Activated CD4-positive, alpha-beta T cell treated with anti-CD3 and anti-CD28 coated beads for 48 hours (primary cell): ENCODE measurements at regions not wholly inside any gene's neighbourhood (a gene's known extent, or its start where the extent isn't known, plus 50 kb on each side); places are given as distances from the start of the nearest gene placed in this dataset.

Experiments
- DNase-seq: peaks from one replicate; pipeline ENCODE4 v3.0.0-alpha.2; 2020

GRCh38 chr13:74706801-74707200, 572.6 kb upstream of the KLF12 start:
- no peak for DNase-seq

DNA sequence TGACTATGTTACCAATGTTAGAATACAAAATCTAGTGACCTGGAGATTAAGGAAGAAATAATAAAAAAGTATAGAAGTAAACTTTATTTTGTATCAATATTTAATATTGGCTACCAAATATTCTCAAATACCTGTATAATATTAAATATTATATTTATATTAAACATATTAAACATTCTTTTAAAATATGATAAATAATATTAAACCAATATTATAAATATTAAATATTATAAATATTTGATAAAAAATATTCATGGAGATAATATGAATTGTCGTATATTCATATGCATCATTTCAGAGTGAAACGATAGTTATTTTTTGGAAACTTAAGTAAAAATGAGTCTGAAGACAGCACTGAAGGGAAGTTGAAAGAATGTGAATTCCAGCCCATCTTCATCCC, 571.2 kb upstream of the KLF12 start:
- no peak for DNase-seq

- DNase-seq = no peak
These were observed 569.7 kb upstream of the KLF12 start for GRCh38 chr13:74703855-74704387.

DNA sequence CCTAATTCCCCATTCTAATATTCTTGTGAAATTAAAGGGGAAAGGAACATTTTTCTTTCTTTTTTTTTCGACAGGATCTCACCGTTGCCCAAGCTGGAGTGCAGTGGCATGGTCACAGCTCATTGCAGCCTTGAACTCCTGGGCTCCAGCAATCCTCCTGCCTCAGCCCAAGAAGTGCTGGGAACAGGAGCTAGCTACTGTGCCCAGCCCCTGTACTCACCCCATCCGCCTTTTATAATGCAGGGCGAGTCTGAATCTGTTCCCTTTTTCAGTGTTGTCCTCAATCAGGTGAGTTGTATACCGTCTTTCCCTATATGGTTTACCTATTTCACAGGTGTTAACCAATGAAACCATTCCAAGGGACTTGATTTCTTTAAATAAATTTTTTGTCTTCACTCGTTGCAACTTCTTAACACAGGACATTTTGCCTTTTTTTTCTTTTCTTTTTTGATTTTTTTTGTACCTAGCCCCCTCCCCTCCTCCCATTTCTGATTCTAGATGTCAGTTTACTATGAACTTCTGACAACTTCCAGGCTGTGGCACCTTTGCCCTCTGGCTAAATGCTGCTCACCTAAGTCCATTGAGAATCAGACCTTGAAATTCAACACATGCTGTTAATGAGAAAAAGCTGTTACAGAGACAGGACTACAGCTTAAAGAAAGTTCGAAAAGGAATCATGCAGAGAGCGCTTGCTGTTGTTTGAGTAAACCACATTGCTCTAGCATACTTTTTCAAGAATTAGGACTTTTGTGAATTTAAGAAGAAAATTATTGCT, 562.1 kb upstream of the KLF12 start:
- DNase-seq = no peak

GRCh38 chr13:74695021-74695800, 561.0 kb upstream of the KLF12 start:
- no peak for DNase-seq

DNA sequence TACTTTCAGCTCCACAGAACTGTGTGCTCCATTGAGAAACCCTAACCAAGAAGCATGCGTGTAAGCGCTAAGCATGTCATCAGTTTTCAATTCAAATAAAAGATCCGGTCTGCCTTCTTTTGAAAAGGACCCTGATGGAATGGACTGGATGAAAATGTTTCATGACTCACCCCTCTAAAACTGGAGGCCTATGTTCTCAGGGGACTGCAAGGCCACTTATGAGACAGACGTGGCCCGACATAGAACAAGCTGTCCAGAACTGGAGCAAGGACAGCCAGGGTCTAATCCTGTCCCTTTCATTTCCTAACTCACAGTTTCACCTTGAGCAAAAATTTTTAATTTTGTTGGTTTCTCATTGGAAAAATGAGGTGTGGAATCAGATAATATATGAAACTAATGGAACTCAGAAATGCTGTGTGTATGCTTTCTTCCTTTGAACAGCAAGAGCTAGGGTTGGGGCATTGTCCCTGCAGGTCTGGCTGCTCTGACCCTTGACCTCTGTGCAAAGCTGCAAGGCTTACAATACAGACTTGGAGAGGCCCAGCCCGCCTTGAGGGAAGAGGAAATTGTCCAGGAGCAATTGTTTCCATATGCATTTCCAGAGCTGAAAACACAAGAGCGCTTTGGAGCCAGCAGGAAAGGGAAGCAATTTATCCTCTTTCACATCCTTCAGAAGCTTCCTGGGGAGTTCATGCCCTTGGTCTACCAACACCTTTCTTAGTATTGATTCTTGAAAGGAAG, 553.4 kb upstream of the KLF12 start:
- DNase-seq = no peak

- DNase-seq = no peak
These were observed 549.2 kb upstream of the KLF12 start for GRCh38 chr13:74683411-74683810.

- no peak for DNase-seq
These were observed 548.5 kb upstream of the KLF12 start for GRCh38 chr13:74682746-74683145.

DNA sequence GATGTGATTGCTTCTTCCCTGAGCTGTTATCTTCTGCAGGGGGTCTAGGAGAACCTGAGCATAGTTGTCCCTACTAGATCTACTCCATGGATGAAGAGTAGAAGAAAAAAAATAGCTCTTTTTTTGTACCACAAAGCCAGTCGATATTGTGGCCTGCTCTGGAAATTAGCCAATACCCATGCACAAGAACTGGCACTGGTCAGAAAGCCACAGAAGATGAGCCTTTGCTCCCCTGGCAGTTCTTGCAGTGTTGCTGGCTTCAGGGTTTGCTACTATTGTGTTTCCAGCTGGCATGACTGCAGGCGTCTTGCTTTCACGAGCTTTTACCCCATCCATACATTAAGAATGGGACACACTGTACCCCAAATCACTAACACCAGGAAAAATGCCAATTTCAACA, 547.7 kb upstream of the KLF12 start:
- no peak for DNase-seq

- DNase-seq = no peak
These were observed 544.2 kb upstream of the KLF12 start for GRCh38 chr13:74678308-74678965.

GRCh38 chr13:74675972-74676371, 541.8 kb upstream of the KLF12 start:
- DNase-seq = no peak

DNA sequence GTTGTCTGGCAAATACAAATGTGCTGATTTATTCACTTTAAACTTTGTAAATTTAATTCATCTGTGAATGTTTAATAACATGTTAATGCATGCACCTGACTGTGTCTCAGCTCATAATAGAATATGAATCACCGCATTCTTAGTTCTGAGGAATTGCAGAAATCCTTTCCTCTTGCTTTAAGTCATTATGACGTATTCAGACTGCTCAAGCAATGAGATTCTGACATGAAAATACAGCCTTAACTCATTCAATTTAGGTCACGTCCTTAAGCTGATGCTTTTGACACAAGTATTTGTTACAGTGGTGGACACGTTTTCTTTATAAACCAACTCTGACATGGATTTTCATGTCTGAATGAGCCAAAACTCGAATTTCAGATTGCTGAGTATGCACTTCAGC, 541.0 kb upstream of the KLF12 start:
- no peak for DNase-seq

DNA sequence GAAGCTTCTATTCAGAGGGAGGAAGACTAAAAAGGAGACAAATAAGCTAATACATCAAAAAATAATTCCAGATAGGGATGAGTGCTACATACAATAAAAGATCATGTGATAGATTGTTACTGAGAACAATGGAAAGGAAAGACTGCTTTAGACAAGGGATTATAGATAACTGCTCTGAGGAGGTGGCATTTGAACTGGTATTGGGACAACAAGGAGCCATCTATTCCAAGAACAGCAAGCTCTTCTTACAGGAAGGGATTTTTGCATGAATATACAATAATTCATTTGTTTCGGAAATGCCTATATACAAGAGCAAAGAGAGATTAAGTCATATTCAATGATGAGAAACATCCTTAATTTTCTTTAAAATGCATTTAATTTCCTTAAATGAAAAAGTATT, 540.5 kb upstream of the KLF12 start:
- DNase-seq = no peak

DNA sequence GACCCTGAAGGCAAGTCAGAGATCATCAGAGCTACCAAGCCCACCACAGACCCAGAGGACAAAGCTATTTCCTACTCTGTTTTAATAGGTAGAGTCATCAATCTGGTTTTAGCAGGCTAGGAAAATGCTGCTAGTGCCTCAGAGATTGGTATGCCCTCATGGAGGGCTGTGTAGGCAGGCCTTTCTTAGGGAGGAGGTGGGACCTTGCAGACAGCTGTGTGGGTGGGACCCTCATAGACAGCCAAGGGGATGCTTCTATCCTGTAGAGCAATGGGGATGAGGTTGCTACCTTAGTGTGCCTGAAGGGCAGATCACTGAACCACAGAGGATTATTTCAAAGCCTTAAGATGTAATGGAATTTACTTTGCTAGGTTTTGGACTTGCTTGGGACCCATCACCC, 534.9 kb upstream of the KLF12 start:
- DNase-seq = no peak

DNA sequence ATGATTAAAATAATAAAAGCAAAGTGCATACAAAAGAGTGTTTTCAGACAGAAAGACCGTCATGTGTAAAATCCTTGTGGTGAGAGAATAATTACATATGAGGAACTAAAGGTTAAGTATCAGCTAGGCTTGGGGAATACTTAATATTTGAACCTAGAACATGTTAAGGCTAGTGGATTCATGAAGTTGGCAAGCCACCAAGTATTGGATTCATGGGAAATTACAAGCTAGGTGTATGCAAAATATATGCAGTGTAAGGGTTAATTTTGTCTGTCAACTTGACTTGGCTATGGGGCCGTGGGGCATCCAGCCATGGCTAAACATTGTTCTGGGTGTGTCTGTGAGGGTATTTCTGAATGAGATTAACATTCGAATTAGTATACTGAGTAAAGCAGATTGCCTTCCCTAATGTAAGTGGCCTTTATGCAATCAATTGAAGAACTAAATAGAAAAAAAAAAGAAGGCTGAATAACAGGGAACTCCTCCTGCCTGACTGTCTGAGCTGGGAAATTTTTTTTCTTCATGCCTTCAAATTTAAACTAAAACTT, 533.5 kb upstream of the KLF12 start:
- no peak for DNase-seq

DNA sequence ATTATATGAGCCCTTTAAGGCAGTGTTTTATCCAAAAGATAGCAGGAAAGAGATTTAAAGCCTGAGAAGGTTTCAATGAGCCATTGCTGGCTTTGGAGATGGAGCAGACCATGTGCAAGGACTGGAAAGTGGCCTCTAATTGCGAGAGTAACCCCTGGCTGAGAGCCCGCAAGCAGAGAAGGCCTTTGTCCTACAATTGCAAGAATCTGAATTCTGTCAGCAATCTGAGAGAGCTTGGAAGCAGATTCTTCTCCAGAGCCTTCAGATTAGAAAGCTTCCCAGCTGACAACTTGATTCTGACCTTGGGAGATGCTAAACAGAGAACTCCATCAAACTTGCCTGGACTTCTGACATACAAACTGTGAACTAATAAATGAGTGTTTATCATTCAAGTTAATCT, 528.7 kb upstream of the KLF12 start:
- no peak for DNase-seq

- no peak for DNase-seq
These were observed 527.6 kb upstream of the KLF12 start for GRCh38 chr13:74661851-74662250.

- no peak for DNase-seq
These were observed 523.6 kb upstream of the KLF12 start for GRCh38 chr13:74657765-74658164.

DNA sequence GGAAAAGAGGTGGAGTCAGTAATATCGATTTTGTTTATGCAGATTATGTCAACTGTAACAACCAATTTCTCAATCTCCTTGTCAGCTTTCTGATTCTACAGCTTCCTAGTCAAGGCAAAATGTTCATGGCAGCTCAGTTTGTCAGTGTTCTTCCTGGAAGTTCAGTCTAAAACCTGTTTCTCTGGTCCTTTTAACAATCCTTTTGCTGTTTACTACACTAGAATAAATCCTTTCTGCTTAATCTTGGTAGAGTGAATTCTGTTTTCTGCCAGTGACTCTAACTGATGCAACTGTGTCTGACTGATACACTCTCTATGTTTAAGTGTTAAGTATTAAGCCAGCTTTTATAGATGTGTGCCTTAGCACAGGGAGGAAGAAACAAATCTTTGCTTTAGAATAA, 516.9 kb upstream of the KLF12 start:
- DNase-seq = no peak

- no peak for DNase-seq
These were observed 513.8 kb upstream of the KLF12 start for GRCh38 chr13:74647991-74648390.

GRCh38 chr13:74647211-74647610, 513.0 kb upstream of the KLF12 start:
- no peak for DNase-seq

DNA sequence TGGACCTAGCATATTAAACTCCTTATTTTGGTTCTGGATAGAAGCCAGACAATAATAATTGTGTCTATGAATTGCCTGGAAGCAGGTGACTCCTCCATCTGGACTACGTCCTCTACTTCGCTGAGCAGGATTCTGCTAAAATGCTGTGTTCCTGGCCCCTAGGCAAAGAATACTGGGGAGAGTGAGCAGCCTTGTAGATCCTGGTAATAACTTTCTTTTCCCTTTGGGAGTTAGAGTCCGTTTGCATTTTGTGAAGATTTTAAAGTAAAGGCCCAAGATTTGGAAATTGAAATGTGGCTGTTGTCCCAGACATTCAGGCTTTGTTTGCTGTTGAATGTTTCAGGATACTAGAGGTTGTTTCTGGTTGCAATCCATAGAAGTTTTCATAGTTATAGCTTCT, 511.9 kb upstream of the KLF12 start:
- DNase-seq = no peak

DNA sequence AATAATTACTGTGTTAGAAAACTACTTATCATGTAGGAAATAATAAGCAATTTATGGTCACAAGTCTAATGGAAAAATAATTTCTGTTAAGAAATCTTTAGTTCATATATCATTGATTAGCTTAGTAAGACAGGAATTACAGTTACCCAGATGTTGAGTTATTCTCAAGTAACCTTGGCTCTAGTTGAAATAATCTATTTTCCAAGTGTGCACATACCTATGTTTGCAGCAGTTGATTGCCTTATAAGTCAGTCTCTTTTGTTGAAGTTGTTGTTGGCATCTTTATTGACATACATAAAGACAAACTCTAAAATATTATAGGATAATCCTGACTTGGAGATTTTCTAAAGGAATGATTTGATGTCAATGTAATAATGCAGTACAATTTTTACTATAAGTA, 511.4 kb upstream of the KLF12 start:
- no peak for DNase-seq
